ENCODE measurements at regions not wholly inside any gene's neighbourhood (a gene's known extent, or its start where the extent isn't known, plus 50 kb on each side); places are given as distances from the start of the nearest gene placed in this dataset.
"Not testable (repeated sequence)": the region's sequence is repeated elsewhere in the genome, so short reads cannot be mapped to it uniquely, and the experiment has no call there.

DNA sequence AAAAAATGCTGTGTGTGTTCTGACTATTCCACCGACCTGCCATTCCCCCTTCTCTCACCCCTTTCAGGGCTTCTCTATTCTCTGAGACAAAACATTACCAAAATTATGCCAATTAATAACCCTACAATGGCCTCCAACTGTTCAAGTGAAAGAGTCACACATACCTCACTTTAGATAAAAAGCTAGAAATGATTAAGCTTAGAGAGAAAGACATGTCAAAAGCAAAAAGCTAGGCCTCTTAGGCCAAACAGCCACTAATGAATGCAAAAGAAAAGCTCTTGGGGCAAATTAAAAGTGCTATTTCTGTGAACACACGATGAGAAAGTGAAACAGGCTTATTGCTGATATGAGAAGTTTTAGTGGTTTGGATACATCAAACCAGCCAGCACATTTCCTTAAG, 279.6 kb upstream of the GRAMD2B start:
- no peak overlapping the region for H3K27ac ChIP-seq (ENCODE audit: low read depth, low read length, severe bottlenecking)
- no peaks in the 10 kb centered on the region for H3K9me3 ChIP-seq (ENCODE audit: control insufficient read depth, low read length)
- no peaks in the 10 kb centered on the region for H3K36me3 ChIP-seq (ENCODE audit: control insufficient read depth, insufficient read depth, low read length)
- 100% methylated on average over 2 of the region's 2 CpGs; no CpG with 5 or more reads in 1 of the 2 experiments for WGBS, 2 experiments (ENCODE audit: insufficient coverage in 2 of 2)
- no peak overlapping the region for H3K4me3 ChIP-seq (ENCODE audit: extremely low read depth, insufficient read depth, low read length, poor library complexity, severe bottlenecking)
- H3K4me1 ChIP-seq (ENCODE audit: control insufficient read depth, insufficient read depth, low read length, poor library complexity, severe bottlenecking): peaks cover 11% of the 10 kb centered on the region

DNA sequence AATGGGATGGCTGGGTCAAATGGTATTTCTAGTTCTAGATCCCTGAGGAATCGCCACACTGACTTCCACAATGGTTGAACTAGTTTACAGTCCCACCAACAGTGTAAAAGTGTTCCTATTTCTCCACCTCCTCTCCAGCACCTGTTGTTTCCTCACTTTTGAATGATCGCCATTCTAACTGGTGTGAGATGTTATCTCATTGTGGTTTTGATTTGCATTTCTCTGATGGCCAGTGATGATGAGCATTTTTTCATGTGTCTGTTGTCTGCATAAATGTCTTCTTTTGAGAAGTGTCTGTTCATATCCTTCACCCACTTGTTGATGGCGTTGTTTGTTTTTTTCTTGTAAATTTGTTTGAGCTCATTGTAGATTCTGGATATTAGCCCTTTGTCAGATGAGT, 272.9 kb upstream of the GRAMD2B start:
- not testable (repeated sequence) for H3K9me3 ChIP-seq (ENCODE audit: control insufficient read depth, low read length); H3K4me1 ChIP-seq (ENCODE audit: control insufficient read depth, insufficient read depth, low read length, poor library complexity, severe bottlenecking); H3K27ac ChIP-seq (ENCODE audit: low read depth, low read length, severe bottlenecking); H3K4me3 ChIP-seq (ENCODE audit: extremely low read depth, insufficient read depth, low read length, poor library complexity, severe bottlenecking); H3K36me3 ChIP-seq (ENCODE audit: control insufficient read depth, insufficient read depth, low read length)
- WGBS, 2 experiments (ENCODE audit: insufficient coverage in 2 of 2): no CpG with 5 or more reads among the region's 3 CpGs

DNA sequence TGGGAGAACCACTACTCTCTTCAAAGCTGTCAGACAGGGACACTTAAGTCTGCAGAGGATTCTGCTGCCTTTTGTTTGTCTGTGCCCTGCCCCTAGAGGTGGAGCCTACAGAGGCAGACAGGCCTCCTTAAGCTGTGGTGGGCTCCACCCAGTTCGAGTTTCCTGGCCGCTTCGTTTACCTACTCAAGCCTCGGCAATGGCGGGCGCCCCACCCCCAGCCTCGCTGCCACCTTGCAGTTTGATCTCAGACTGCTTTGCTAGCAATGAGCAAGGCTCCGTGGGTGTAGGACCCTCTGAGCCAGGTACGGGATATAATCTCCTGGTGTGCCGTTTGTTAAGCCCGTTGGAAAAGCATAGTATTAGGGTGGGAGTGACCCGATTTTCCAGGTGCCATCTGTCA, 267.9 kb upstream of the GRAMD2B start:
- not testable (repeated sequence) for H3K4me3 ChIP-seq (ENCODE audit: extremely low read depth, insufficient read depth, low read length, poor library complexity, severe bottlenecking); H3K27ac ChIP-seq (ENCODE audit: low read depth, low read length, severe bottlenecking); H3K36me3 ChIP-seq (ENCODE audit: control insufficient read depth, insufficient read depth, low read length); H3K9me3 ChIP-seq (ENCODE audit: control insufficient read depth, low read length); H3K4me1 ChIP-seq (ENCODE audit: control insufficient read depth, insufficient read depth, low read length, poor library complexity, severe bottlenecking)
- WGBS, 2 experiments (ENCODE audit: insufficient coverage in 2 of 2): 92 to 96% methylated on average over 7 to 10 of the region's 12 CpGs

DNA sequence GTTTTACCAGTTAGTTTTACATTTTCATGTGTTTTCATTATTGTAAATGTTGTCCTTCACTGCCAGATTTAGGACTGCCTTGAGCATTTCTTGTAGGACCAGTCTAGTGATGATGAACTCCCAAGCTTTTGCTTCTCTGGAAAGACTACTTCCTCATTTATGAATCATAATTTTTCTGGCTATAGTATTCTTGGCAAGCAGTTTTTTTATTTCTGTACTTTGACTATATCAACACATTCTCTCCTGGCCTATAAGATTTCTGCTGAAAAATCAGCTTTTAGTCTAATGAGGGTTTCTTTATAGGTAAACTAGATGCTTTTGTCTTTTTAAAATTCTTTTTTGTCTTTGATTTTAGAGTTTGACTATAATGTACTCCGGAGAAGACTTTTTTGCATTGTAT, 256.8 kb upstream of the GRAMD2B start:
- H3K27ac ChIP-seq (ENCODE audit: low read depth, low read length, severe bottlenecking): no peak overlapping the region
- no peaks in the 10 kb centered on the region for H3K36me3 ChIP-seq (ENCODE audit: control insufficient read depth, insufficient read depth, low read length)
- no peaks in the 10 kb centered on the region for H3K4me1 ChIP-seq (ENCODE audit: control insufficient read depth, insufficient read depth, low read length, poor library complexity, severe bottlenecking)
- H3K4me3 ChIP-seq (ENCODE audit: extremely low read depth, insufficient read depth, low read length, poor library complexity, severe bottlenecking): no peak overlapping the region
- no peaks in the 10 kb centered on the region for H3K9me3 ChIP-seq (ENCODE audit: control insufficient read depth, low read length)
- no CpG with 5 or more reads among the region's 1 CpG for WGBS, 2 experiments (ENCODE audit: insufficient coverage in 2 of 2)

DNA sequence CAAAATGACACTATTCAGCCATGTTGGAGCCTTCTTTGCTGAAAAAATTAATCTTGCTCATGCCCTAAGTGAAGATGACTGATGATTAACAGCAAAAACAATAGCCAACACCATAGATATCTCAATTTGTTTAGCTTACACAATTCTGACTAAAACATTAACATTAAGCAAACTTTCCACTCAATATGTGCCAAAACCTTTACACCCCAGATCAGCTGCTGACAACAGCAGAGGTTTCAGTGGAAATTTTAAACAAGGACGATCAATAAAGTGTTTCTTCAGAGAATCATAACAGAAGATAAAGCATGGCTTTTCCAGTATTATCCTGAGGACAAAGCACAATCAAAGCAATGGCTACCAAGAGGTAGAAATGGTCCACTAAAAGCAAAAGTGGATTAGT, 254.4 kb upstream of the GRAMD2B start:
- Histone ChIP-seq H3K4me3 (ENCODE audit: extremely low read depth, insufficient read depth, low read length, poor library complexity, severe bottlenecking) (no peak overlapping the region), H3K36me3 (ENCODE audit: control insufficient read depth, insufficient read depth, low read length) (no peaks in the 10 kb centered on the region), H3K4me1 (ENCODE audit: control insufficient read depth, insufficient read depth, low read length, poor library complexity, severe bottlenecking) (no peaks in the 10 kb centered on the region), H3K27ac (ENCODE audit: low read depth, low read length, severe bottlenecking) (no peak overlapping the region), H3K9me3 (ENCODE audit: control insufficient read depth, low read length) (no peaks in the 10 kb centered on the region)
- 82% methylated on average over 1 of the region's 1 CpG; no CpG with 5 or more reads in 1 of the 2 experiments for WGBS, 2 experiments (ENCODE audit: insufficient coverage in 2 of 2)

DNA sequence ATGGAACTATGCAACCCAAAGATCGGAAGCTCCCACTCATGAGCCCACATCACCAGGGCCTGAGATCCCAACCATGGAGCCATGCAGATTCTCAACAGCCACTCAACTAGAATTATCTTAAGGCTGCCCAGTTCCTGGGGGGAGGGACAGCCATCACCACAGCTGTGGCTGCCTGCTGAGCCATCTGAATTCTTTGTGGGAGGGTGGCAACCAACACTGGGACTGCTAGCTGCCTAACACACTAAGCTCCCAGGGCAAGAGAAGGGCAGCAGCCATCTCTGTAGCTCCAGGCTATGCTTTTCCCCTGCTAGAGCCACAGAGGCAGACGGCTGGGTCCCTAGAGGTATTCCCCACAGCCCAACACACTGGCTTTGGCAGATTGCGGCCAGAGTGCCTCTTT, 251.3 kb upstream of the GRAMD2B start:
- WGBS, 2 experiments (ENCODE audit: insufficient coverage in 2 of 2): 92 to 100% methylated on average over 1 to 2 of the region's 3 CpGs
- no peaks in the 10 kb centered on the region for H3K36me3 ChIP-seq (ENCODE audit: control insufficient read depth, insufficient read depth, low read length)
- H3K27ac ChIP-seq (ENCODE audit: low read depth, low read length, severe bottlenecking): no peak overlapping the region
- no peaks in the 10 kb centered on the region for H3K9me3 ChIP-seq (ENCODE audit: control insufficient read depth, low read length)
- H3K4me3 ChIP-seq (ENCODE audit: extremely low read depth, insufficient read depth, low read length, poor library complexity, severe bottlenecking): no peak overlapping the region
- H3K4me1 ChIP-seq (ENCODE audit: control insufficient read depth, insufficient read depth, low read length, poor library complexity, severe bottlenecking): no peaks in the 10 kb centered on the region

DNA sequence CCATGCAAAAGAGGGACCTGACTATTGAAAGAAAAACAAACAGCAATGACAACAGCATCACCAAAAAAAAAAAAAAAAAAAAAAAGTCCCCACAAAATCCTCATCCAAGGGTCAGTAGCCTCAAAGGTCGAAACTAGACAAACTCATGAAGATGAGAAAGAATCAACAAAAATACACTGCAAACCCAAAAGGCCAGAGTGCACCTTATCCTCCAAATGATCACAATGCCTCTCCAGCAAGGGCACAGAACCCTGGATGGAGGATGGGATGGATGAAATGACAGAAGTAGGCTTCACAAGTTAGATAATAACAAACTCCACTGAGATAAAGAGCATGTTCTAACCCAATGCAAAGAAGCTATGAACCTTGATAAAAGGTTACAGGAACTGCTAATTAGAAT, 250.4 kb upstream of the GRAMD2B start:
- Histone ChIP-seq H3K27ac (ENCODE audit: low read depth, low read length, severe bottlenecking) (no peak overlapping the region), H3K4me3 (ENCODE audit: extremely low read depth, insufficient read depth, low read length, poor library complexity, severe bottlenecking) (no peak overlapping the region), H3K4me1 (ENCODE audit: control insufficient read depth, insufficient read depth, low read length, poor library complexity, severe bottlenecking) (no peaks in the 10 kb centered on the region), H3K9me3 (ENCODE audit: control insufficient read depth, low read length) (no peaks in the 10 kb centered on the region), H3K36me3 (ENCODE audit: control insufficient read depth, insufficient read depth, low read length) (no peaks in the 10 kb centered on the region)
- WGBS, 2 experiments (ENCODE audit: insufficient coverage in 2 of 2): no CpG with 5 or more reads among the region's 1 CpG

DNA sequence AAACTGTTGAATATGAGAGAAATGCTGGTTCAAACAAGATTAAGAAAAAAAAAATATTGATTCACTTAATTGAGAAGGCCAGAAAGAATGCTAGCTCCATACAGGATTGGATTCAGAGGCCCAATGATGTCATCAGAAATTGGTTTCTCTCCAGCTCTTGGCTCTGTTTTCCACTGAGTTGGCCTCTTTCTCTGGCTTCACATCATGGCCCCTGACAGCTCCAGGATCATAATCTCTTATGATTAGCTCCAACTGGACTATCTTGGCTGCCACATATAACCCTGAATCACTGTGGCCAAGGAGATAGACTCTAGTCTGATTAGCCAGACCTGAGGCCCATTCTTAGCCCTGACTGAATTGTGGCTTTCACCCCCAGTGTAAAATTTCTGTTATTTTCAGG, 244.7 kb upstream of the GRAMD2B start:
- no peaks in the 10 kb centered on the region for H3K36me3 ChIP-seq (ENCODE audit: control insufficient read depth, insufficient read depth, low read length)

DNA sequence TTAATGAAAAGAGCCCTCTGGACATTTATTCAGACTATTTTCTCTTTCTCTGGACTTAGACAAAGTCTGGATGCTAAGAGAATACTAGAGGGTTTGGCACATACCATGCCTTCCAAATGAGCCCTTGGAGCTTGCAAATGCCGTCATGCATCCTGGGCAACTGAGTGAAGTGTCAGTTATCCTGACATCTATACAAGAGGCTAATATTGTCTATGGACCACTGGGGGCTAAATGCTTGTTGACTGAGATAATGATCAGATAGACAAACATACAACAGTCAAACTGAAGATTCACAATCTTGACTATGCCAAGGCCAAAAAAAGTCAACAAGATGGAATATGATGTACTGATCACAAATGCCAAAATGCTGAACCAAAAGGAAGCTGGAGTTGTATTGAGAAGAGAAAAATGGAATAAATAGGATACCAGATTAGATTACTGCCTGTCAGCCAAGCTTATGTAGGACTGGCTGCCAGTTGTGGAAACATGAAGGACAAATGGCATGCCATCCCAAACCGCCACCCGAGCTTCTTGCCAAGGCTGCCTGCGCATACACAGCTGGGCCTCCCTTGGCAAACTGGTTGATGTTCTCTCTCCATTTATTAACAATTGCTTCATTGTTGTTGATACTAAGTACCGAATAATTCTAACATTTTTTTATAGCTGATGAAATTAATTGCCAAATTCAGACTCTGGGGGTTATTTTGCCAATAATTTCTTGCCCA, 240.1 kb upstream of the GRAMD2B start:
- H3K27ac ChIP-seq (ENCODE audit: low read depth, low read length, severe bottlenecking): no peak overlapping the region
- H3K4me3 ChIP-seq (ENCODE audit: extremely low read depth, insufficient read depth, low read length, poor library complexity, severe bottlenecking): no peak overlapping the region
- H3K9me3 ChIP-seq (ENCODE audit: control insufficient read depth, low read length): peaks cover 3% of the 10 kb centered on the region
- H3K36me3 ChIP-seq (ENCODE audit: control insufficient read depth, insufficient read depth, low read length): no peaks in the 10 kb centered on the region
- no peaks in the 10 kb centered on the region for H3K4me1 ChIP-seq (ENCODE audit: control insufficient read depth, insufficient read depth, low read length, poor library complexity, severe bottlenecking)
- 70 to 73% methylated on average over 3 of the region's 5 CpGs for WGBS, 2 experiments (ENCODE audit: insufficient coverage in 2 of 2)

More for the DNA sequence above, 244.7 kb upstream of the GRAMD2B start:
- no peaks in the 10 kb centered on the region for H3K9me3 ChIP-seq (ENCODE audit: control insufficient read depth, low read length)
- no peak overlapping the region for H3K27ac ChIP-seq (ENCODE audit: low read depth, low read length, severe bottlenecking)
- H3K4me1 ChIP-seq (ENCODE audit: control insufficient read depth, insufficient read depth, low read length, poor library complexity, severe bottlenecking): no peaks in the 10 kb centered on the region
- H3K4me3 ChIP-seq (ENCODE audit: extremely low read depth, insufficient read depth, low read length, poor library complexity, severe bottlenecking): no peak overlapping the region

DNA sequence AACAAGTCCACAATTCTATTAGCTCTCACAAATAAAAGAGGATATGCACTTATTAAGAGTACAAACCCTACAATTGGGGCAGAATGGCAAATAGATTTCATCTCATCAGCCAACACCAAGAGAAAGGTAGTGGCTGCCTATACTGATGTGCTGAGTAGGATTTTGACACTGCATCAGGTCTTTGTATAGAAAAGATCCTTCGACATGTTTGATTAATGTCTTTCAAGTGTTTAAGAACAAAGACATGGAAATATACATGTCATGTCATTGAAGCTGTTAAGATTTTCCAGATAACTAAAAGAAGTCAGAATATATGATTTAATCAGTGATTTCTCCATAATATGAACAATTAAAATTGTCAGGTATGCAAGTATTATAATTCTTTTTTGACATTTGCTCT, 238.7 kb upstream of the GRAMD2B start:
- H3K4me1 ChIP-seq (ENCODE audit: control insufficient read depth, insufficient read depth, low read length, poor library complexity, severe bottlenecking): peaks cover 10% of the 10 kb centered on the region
- WGBS, 2 experiments (ENCODE audit: insufficient coverage in 2 of 2): no CpG with 5 or more reads among the region's 1 CpG
- no peak overlapping the region for H3K4me3 ChIP-seq (ENCODE audit: extremely low read depth, insufficient read depth, low read length, poor library complexity, severe bottlenecking)

DNA sequence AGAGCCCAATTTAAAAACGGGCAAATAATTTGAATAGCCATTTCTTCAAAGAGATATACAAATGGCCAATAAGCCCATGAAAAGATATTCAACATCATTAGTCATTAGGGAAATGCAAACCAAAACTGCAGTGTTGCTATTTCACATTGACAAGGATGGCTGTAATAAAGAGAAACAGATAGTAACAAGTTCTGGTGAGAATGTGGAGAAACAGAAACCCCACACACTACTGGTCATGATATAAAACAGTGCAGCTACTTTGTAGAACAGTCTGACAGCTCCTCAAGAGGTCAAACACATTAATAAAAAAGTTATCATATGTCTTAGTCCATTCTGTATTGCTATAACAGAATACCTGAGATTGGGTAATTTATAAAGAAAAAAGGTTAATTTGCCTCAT, 237.0 kb upstream of the GRAMD2B start:
- Histone ChIP-seq H3K4me3 (ENCODE audit: extremely low read depth, insufficient read depth, low read length, poor library complexity, severe bottlenecking) (no peak overlapping the region), H3K4me1 (ENCODE audit: control insufficient read depth, insufficient read depth, low read length, poor library complexity, severe bottlenecking) (peaks cover 11% of the 10 kb centered on the region), H3K27ac (ENCODE audit: low read depth, low read length, severe bottlenecking) (no peak overlapping the region), H3K9me3 (ENCODE audit: control insufficient read depth, low read length) (peaks cover 3% of the 10 kb centered on the region), H3K36me3 (ENCODE audit: control insufficient read depth, insufficient read depth, low read length) (no peaks in the 10 kb centered on the region)
- 80% methylated on average over 1 of the region's 1 CpG; no CpG with 5 or more reads in 1 of the 2 experiments for WGBS, 2 experiments (ENCODE audit: insufficient coverage in 2 of 2)

More for the DNA sequence above, 238.7 kb upstream of the GRAMD2B start:
- H3K36me3 ChIP-seq (ENCODE audit: control insufficient read depth, insufficient read depth, low read length): no peaks in the 10 kb centered on the region
- H3K9me3 ChIP-seq (ENCODE audit: control insufficient read depth, low read length): peaks cover 3% of the 10 kb centered on the region
- H3K27ac ChIP-seq (ENCODE audit: low read depth, low read length, severe bottlenecking): no peak overlapping the region

Data from mesodermal cell (in vitro differentiated cells).